SK-N-SH (cell line): ENCODE measurements at regions not wholly inside any gene's neighbourhood (a gene's known extent, or its start where the extent isn't known, plus 50 kb on each side); places are given as distances from the start of the nearest gene placed in this dataset.

Source experiments
- CTCF ChIA-PET: fragments of 300-600, 350-600 bp; formaldehyde crosslinking; extraction: SDS; loops from one replicate; lab custom pipeline; 2021; lab: Yijun Ruan, JAX
- POLR2A ChIA-PET: fragments of 350-600 bp; sonication (Branson Sonifier 250); formaldehyde crosslinking; extraction: SDS; loops from one replicate; lab custom pipeline; 2020; ENCODE audit warnings: antibody characterized with exemption, inconsistent platforms; lab: Yijun Ruan, JAX
- DNase-seq: peaks from one replicate; pipeline ENCODE4 v3.0.0; 2012
- H2AFZ ChIP-seq: fragments of 200-600 bp; sonication (generic); 2 replicates; pipeline ENCODE4 v1.8.1; 2016; ENCODE audit warnings: antibody characterized with exemption, mild to moderate bottlenecking, low read depth
- H3F3A ChIP-seq: fragments of 200-600 bp; sonication (generic); replicated peaks from 2 replicates; pipeline ENCODE3; 2016; ENCODE audit warnings: antibody characterized with exemption, mild to moderate bottlenecking; ENCODE audit not compliant: insufficient read depth
- H3K27ac ChIP-seq, 2 experiments: fragments of 200-500 bp in 1 of 2; fragments of 200-600 bp in 1 of 2; sonication (Bioruptor generic) in 1 of 2; sonication (generic), shearing (Covaris generic) in 1 of 2; 2 replicates each; pipeline versions ENCODE4 v1.5.1 to v1.6.1; 2014 to 2016; ENCODE audit warnings: low read depth in 2 of 2, inconsistent platforms in 1 of 2, low read length in 1 of 2, mild to moderate bottlenecking in 1 of 2, mixed read lengths in 1 of 2
- H3K27me3 ChIP-seq: fragments of 200-600 bp; sonication (generic), shearing (Covaris generic); 2 replicates; pipeline ENCODE4 v1.6.1; 2016; ENCODE audit warnings: mixed run types; ENCODE audit not compliant: insufficient read depth
- H3K36me3 ChIP-seq, 2 experiments: fragments of 200-500 bp in 1 of 2; fragments of 200-600 bp in 1 of 2; sonication (Bioruptor generic) in 1 of 2; sonication (generic) in 1 of 2; replicated peaks in 1 of 2; 2 replicates each; pipeline versions ENCODE3 to v1.5.1; 2014 to 2016; ENCODE audit warnings: low read length in 1 of 2, mild to moderate bottlenecking in 1 of 2; ENCODE audit not compliant: insufficient read depth in 2 of 2, control insufficient read depth in 1 of 2
- H3K4me1 ChIP-seq, 2 experiments: fragments of 200-500 bp in 1 of 2; fragments of 200-600 bp in 1 of 2; sonication (Bioruptor generic) in 1 of 2; sonication (generic), shearing (Covaris generic) in 1 of 2; 2 replicates each; pipeline versions ENCODE4 v1.5.1 to v1.6.1; 2014 to 2016; ENCODE audit warnings: low read depth in 1 of 2, low read length in 1 of 2, mixed run types in 1 of 2; ENCODE audit not compliant: insufficient read depth in 2 of 2, control insufficient read depth in 1 of 2
- H3K4me2 ChIP-seq: fragments of 200-600 bp; sonication (generic), shearing (Covaris generic); 2 replicates; pipeline ENCODE4 v1.6.1; 2017; ENCODE audit warnings: mixed run types
- H3K4me3 ChIP-seq, 2 experiments: fragments of 200-500 bp in 1 of 2; fragments of 200-600 bp in 1 of 2; sonication (Bioruptor generic) in 1 of 2; sonication (generic), shearing (Covaris generic) in 1 of 2; 2 replicates each; pipeline versions ENCODE4 v1.5.1 to v1.8.1; 2014 to 2016; ENCODE audit warnings: low read depth in 2 of 2, inconsistent platforms in 1 of 2, low read length in 1 of 2, mild to moderate bottlenecking in 1 of 2, mixed read lengths in 1 of 2, moderate library complexity in 1 of 2
- H3K79me2 ChIP-seq: fragments of 200-600 bp; sonication (generic); 2 replicates; pipeline ENCODE4 v1.8.1; 2017; ENCODE audit warnings: mild to moderate bottlenecking; ENCODE audit not compliant: insufficient read depth
- H3K9ac ChIP-seq: fragments of 200-600 bp; sonication (generic); 2 replicates; pipeline ENCODE4 v1.6.1; 2017; ENCODE audit warnings: mixed run types
- H3K9me2 ChIP-seq: fragments of 200-600 bp; sonication (generic); 2 replicates; pipeline ENCODE4 v1.6.1; 2017; ENCODE audit warnings: mixed run types
- H3K9me3 ChIP-seq: fragments of 200-600 bp; sonication (generic); 2 replicates; pipeline ENCODE4 v1.6.1; 2017; ENCODE audit warnings: mixed run types, mild to moderate bottlenecking, moderate library complexity
- H4K20me1 ChIP-seq: fragments of 200-600 bp; sonication (generic); 2 replicates; pipeline ENCODE4 v1.6.1; 2017; ENCODE audit warnings: mild to moderate bottlenecking, mixed run types; ENCODE audit not compliant: insufficient read depth
- CHD2 ChIP-seq: fragments of 150-350 bp; IDR thresholded peaks from 2 replicates; pipeline ENCODE4 v1.6.1; 2018; ENCODE audit warnings: low read length; ENCODE audit not compliant: partially characterized antibody
- CTCF ChIP-seq: fragments of 200-600 bp; sonication (generic); IDR thresholded peaks from 2 replicates; pipeline ENCODE4 v1.6.1; 2017; ENCODE audit warnings: antibody characterized with exemption, mild to moderate bottlenecking, moderate library complexity
- EP300 ChIP-seq, 2 experiments: IDR thresholded peaks; 2 replicates each; pipeline versions ENCODE4 v1.4.0 to v1.6.1; 2012; ENCODE audit warnings: borderline replicate concordance in 1 of 2, low read depth in 1 of 2, low read length in 1 of 2
- FOXM1 ChIP-seq: IDR thresholded peaks from 2 replicates; pipeline ENCODE4 v1.4.0; 2012; ENCODE audit warnings: low read depth, mild to moderate bottlenecking
- MAX ChIP-seq: IDR thresholded peaks from 2 replicates; pipeline ENCODE4 v1.4.0; 2012; ENCODE audit warnings: low read depth
- TAF1 ChIP-seq: IDR thresholded peaks from 2 replicates; pipeline ENCODE4 v1.6.1; 2012; ENCODE audit warnings: low read depth, mild to moderate bottlenecking, low read length, moderate library complexity, borderline replicate concordance
- TEAD4 ChIP-seq: IDR thresholded peaks from 2 replicates; pipeline ENCODE4 v1.4.0; 2012; ENCODE audit warnings: mild to moderate bottlenecking, borderline replicate concordance; ENCODE audit not compliant: insufficient read depth
- YY1 ChIP-seq: IDR thresholded peaks from 2 replicates; pipeline ENCODE4 v1.4.0; 2012; ENCODE audit warnings: low read depth, mild to moderate bottlenecking
- WGBS: methylation state at CpG from one replicate; pipeline ENCODE4 v1.1.6; 2017; ENCODE audit warnings: low lambda C conversion rate; 5-methylcytosine and 5-hydroxymethylcytosine counted together
- TF ChIP-seq, protein P1 (sequence below): IDR thresholded peaks from 2 replicates; pipeline ENCODE4 v1.4.0; 2012; ENCODE audit warnings: low read depth, borderline replicate concordance

DNA sequence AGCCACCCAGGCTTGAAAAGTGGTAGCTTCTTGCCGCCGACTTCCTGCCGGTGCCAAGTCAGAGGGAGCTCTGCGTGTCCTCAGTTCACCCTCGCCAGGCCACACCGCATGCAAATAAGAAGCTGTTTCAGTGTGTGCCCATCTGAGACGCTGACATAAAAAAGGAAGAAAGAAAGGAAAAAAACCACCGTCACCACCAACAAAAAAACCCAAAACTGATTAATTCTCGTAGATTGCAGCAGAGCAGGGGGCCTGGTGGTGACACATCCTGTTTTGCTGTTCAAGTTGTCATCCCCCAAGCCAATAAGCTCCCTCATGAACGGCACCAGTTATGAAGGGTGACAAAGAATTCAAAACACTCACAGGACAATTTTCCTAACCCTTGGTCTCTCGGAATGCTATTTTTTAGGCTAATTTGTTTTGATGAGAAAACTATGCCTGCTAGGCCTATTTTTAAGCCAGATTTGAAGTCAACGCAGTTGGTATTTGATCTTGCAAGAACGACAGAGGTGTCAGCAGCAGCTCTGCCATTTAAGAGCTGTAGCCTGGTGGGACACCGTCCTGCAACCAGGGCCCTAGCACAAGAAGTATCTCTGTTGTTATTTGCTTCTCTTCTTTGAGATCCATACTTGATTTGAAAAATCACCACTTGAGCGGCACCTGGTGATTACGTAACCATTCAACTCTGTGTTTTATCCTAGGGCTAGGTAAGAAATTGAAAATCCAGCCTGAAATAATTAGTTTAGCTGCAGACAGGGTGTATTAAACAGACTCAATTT lies 145.6 kb downstream of the PFKFB3 start:
- Histone ChIP-seq H3K27ac (no peak overlapping the region), H3K9me3 (no peaks in the 10 kb centered on the region), H3K9ac (no peak overlapping the region), H3K4me2 (no peak overlapping the region), H3F3A (no peaks in the 10 kb centered on the region), H3K36me3 (no peaks in the 10 kb centered on the region), H2AFZ (no peak overlapping the region), H3K9me2 (no peaks in the 10 kb centered on the region), H3K4me1 (peaks cover 0 to 10% of the 10 kb centered on the region in 2 experiments; a peak in 2 of 4 replicates), H4K20me1 (no peaks in the 10 kb centered on the region), H3K79me2 (no peaks in the 10 kb centered on the region), H3K27me3 (no peaks in the 10 kb centered on the region), H3K4me3 (no peak overlapping the region)
- no peak for TF ChIP-seq CHD2
- TF ChIP-seq, protein P1, sequence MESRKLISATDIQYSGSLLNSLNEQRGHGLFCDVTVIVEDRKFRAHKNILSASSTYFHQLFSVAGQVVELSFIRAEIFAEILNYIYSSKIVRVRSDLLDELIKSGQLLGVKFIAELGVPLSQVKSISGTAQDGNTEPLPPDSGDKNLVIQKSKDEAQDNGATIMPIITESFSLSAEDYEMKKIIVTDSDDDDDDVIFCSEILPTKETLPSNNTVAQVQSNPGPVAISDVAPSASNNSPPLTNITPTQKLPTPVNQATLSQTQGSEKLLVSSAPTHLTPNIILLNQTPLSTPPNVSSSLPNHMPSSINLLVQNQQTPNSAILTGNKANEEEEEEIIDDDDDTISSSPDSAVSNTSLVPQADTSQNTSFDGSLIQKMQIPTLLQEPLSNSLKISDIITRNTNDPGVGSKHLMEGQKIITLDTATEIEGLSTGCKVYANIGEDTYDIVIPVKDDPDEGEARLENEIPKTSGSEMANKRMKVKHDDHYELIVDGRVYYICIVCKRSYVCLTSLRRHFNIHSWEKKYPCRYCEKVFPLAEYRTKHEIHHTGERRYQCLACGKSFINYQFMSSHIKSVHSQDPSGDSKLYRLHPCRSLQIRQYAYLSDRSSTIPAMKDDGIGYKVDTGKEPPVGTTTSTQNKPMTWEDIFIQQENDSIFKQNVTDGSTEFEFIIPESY: no peak
- TF ChIP-seq EP300 (IDR thresholded peaks at IDR 0.05; ENCODE audit: borderline replicate concordance in 1 of 2, low read depth in 1 of 2, low read length in 1 of 2): peak in 1 of 2 experiments; percentile 21; a peak in 1 of 4 replicates
- TF ChIP-seq TAF1: no peak
- TF ChIP-seq MAX: no peak
- 75% methylated on average over 16 of the region's 16 CpGs for WGBS
- CTCF ChIA-PET: interaction anchor here (0.6 to 1.4 kb wide), 4 partner anchors 54 to 146 kb away, joined by 3 to 7 read pairs (median 4); partner anchors contain the start of gene PFKFB3
- POLR2A ChIA-PET: no interaction called here
- no peak for DNase-seq

- WGBS: 88% methylated on average over 7 of the region's 8 CpGs
- peaks cover 0 to 7% of the 10 kb centered on the region in 2 experiments; a peak in 2 of 4 replicates for H3K4me1 ChIP-seq
- no peaks in the 10 kb centered on the region for H3K79me2 ChIP-seq
- no peaks in the 10 kb centered on the region for H3K9me3 ChIP-seq
- no peaks in the 10 kb centered on the region for H3K27me3 ChIP-seq
- ChIA-PET POLR2A (no interaction called here), CTCF (no interaction called here)
- no peak overlapping the region for H3K4me3 ChIP-seq
- no peak overlapping the region for H3K4me2 ChIP-seq
- TF ChIP-seq FOXM1 (no peak), CTCF (no peak), TEAD4 (no peak), YY1 (no peak)
- H3K9me2 ChIP-seq: no peaks in the 10 kb centered on the region
- H3K27ac ChIP-seq: no peak overlapping the region
- H3K9ac ChIP-seq: no peak overlapping the region
- H4K20me1 ChIP-seq: no peaks in the 10 kb centered on the region
- H3F3A ChIP-seq: no peaks in the 10 kb centered on the region
- H2AFZ ChIP-seq: no peak overlapping the region
- DNase-seq: no peak
- no peaks in the 10 kb centered on the region for H3K36me3 ChIP-seq
Measured at GRCh38 chr10:6349846-6350535, 147.3 kb downstream of the PFKFB3 start.
